ENCODE measurements at regions not wholly inside any gene's neighbourhood (a gene's known extent, or its start where the extent isn't known, plus 50 kb on each side); places are given as distances from the start of the nearest gene placed in this dataset.

GRCh38 chr10:34911661-34912205 lies 96.6 kb upstream of the PARD3 start:
- DNase-seq (ENCODE audit: low read depth), result peak; percentile 88
- TF ChIP-seq, protein P1, sequence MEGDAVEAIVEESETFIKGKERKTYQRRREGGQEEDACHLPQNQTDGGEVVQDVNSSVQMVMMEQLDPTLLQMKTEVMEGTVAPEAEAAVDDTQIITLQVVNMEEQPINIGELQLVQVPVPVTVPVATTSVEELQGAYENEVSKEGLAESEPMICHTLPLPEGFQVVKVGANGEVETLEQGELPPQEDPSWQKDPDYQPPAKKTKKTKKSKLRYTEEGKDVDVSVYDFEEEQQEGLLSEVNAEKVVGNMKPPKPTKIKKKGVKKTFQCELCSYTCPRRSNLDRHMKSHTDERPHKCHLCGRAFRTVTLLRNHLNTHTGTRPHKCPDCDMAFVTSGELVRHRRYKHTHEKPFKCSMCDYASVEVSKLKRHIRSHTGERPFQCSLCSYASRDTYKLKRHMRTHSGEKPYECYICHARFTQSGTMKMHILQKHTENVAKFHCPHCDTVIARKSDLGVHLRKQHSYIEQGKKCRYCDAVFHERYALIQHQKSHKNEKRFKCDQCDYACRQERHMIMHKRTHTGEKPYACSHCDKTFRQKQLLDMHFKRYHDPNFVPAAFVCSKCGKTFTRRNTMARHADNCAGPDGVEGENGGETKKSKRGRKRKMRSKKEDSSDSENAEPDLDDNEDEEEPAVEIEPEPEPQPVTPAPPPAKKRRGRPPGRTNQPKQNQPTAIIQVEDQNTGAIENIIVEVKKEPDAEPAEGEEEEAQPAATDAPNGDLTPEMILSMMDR (conservative IDR thresholded peaks at IDR 0.05; ENCODE audit: control insufficient read depth, insufficient read depth, low read depth, low read length), result no peak
- no peak overlapping the region for H3K4me3 ChIP-seq (ENCODE audit: control insufficient read depth, low read depth, low read length)

- H3K4me3 ChIP-seq (ENCODE audit: control insufficient read depth, low read depth, low read length), result no peak overlapping the region
- peak; percentile 88 for DNase-seq (ENCODE audit: low read depth)
These were observed 93.4 kb upstream of the PARD3 start for GRCh38 chr10:34908481-34908880.

GRCh38 chr10:34907743-34908430 lies 92.8 kb upstream of the PARD3 start:
- peak; percentile 64 for DNase-seq (ENCODE audit: low read depth)
- TF ChIP-seq, protein P1 (conservative IDR thresholded peaks at IDR 0.05; ENCODE audit: control insufficient read depth, insufficient read depth, low read depth, low read length), result no peak
- no peak overlapping the region for H3K4me3 ChIP-seq (ENCODE audit: control insufficient read depth, low read depth, low read length)

More at GRCh38 chr10:34908481-34908880, 93.4 kb upstream of the PARD3 start:
- TF ChIP-seq, protein P1 (conservative IDR thresholded peaks at IDR 0.05; ENCODE audit: control insufficient read depth, insufficient read depth, low read depth, low read length), result no peak

DNA sequence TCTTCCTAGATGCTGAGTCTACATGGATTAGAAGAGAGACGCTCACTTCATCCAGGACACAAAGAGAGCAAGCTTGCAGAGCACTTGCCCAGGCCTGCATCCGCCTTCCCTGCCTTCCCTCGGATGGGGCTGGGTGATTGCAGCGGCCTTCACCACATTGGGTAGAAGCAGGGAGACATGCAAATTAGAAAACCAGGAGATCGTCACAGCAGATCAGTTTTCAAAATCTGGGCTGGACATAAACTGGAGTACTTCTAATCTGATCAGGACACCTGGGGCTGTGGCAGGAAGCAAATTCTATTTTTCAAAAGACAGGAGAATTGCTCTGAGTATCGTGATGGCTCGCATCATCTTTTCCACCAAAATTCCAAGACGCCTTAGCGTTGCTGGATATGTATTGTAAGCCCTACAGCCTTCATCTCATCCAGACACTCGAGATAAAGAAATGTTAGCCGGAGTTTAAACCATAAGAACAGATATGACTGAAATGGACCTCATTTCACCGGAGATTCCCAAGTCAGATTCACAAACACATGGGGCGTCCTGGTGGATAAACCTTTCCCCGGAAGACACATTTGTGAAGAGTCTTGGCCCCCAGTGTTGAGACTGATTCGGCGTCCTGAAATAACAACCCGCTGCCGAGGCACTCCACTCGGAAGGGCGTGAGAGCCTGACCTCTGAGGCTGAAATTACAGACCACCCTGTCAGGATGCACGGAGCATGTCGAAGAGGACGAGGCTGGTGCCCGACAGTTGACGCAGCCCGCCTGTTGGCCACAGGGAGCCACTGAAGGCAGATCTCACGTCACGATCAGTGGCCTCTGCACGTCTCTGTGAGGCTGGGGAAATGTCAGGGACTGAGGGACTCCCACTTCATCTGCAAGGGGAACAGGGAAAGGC lies 91.2 kb upstream of the PARD3 start:
- no peak overlapping the region for H3K4me3 ChIP-seq (ENCODE audit: control insufficient read depth, low read depth, low read length)
- TF ChIP-seq, protein P1 (conservative IDR thresholded peaks at IDR 0.05; ENCODE audit: control insufficient read depth, insufficient read depth, low read depth, low read length), result no peak
- no peak for DNase-seq (ENCODE audit: low read depth)

DNA sequence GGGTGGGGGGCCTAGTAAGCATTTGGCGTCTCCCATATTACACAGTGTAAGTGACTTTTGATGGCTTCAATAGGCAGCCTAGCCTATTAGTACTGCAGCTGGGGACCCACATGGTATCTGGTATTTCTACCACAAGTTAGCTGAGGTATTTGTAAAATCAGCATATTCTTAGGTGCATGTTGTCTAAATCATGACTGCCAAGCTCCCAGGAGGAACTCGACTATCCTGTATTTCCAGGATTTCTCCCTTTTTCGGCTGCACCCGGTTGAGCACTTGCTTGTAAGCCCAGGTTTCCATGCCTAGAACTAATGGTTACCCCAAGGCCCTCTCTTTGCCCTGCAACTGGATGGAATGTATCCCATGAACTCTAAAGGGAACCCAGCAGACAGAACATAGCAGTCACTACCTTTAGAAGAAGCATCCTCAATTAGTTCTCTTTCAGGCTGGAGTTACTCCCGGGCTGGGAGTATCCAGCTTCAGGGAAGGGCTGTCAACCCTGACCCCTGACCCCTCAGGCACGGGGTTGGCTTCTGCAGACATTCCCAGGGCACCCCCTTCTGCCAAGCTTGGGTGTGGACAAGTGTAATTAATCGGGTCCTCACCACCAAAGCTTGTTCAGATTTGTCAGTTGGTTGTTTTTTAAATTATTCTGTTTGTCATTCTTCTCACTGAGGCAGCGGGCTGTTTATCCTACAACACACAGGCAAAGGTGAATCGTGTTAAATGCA lies 90.3 kb upstream of the PARD3 start:
- no peak overlapping the region for H3K4me3 ChIP-seq (ENCODE audit: control insufficient read depth, low read depth, low read length)
- DNase-seq (ENCODE audit: low read depth), result no peak
- TF ChIP-seq, protein P1 (conservative IDR thresholded peaks at IDR 0.05; ENCODE audit: control insufficient read depth, insufficient read depth, low read depth, low read length), result no peak

GRCh38 chr10:34904191-34904590 lies 89.1 kb upstream of the PARD3 start:
- TF ChIP-seq, protein P1 (conservative IDR thresholded peaks at IDR 0.05; ENCODE audit: control insufficient read depth, insufficient read depth, low read depth, low read length), result no peak
- no peak for DNase-seq (ENCODE audit: low read depth)
- H3K4me3 ChIP-seq (ENCODE audit: control insufficient read depth, low read depth, low read length), result no peak overlapping the region

All from fibroblast of mammary gland (primary cell).